Neutrophil (primary cell): ENCODE measurements at regions not wholly inside any gene's neighbourhood (a gene's known extent, or its start where the extent isn't known, plus 50 kb on each side); places are given as distances from the start of the nearest gene placed in this dataset.
"Not testable (repeated sequence)": the region's sequence is repeated elsewhere in the genome, so short reads cannot be mapped to it uniquely, and the experiment has no call there.

Source experiments
- H3K27ac ChIP-seq: fragments of 200-600 bp; sonication (generic); 2 replicates; pipeline ENCODE4 v1.5.1; 2016; ENCODE audit warnings: mild to moderate bottlenecking, moderate library complexity
- H3K27me3 ChIP-seq: fragments of 200-600 bp; sonication (generic); 2 replicates; pipeline ENCODE4 v1.6.0; 2016; ENCODE audit warnings: mild to moderate bottlenecking
- H3K36me3 ChIP-seq: fragments of 200-600 bp; sonication (generic); 2 replicates; pipeline ENCODE4 v1.5.1; 2017
- H3K4me1 ChIP-seq, 2 experiments: fragments of 200-600 bp in 1 of 2; sonication (generic) in 1 of 2; 1 replicate in 1 of 2; 2 replicates in 1 of 2; pipeline versions ENCODE4 v1.5.1 to v1.6.1; 2013 to 2016; ENCODE audit warnings: low read depth in 1 of 2, low read length in 1 of 2, mild to moderate bottlenecking in 1 of 2, moderate library complexity in 1 of 2; ENCODE audit not compliant: control insufficient read depth in 1 of 2, insufficient read depth in 1 of 2
- H3K4me3 ChIP-seq, 2 experiments: fragments of 200-600 bp in 1 of 2; sonication (generic) in 1 of 2; 1 replicate in 1 of 2; 2 replicates in 1 of 2; pipeline ENCODE4 v1.5.1; 2013 to 2016; ENCODE audit warnings: low read depth in 1 of 2, low read length in 1 of 2, mild to moderate bottlenecking in 1 of 2, moderate library complexity in 1 of 2
- H3K9me3 ChIP-seq: fragments of 200-600 bp; sonication (generic); 2 replicates; pipeline ENCODE4 v1.5.1; 2016
- CTCF ChIP-seq: fragments of 200-600 bp; sonication (generic); IDR thresholded peaks from 2 replicates; pipeline ENCODE4 v1.5.1; 2016; ENCODE audit warnings: antibody characterized with exemption

DNA sequence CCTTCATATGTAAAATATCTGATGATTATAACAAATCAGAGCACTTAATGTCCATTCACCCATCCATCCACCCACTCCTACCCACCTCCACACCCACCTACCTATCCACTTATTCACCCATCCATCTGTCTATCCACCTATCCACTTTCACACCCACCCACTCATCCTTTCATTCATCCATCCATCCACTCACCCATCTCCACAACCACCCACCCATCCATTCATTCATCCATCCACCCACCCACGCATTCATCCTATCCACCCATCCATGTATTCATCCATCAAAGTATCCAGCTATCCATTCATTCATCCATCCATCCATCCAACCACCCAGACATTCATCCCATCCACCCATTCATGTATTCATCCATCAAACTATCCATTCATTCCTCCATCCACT, 466.1 kb downstream of the AJAP1 start:
- Histone ChIP-seq H3K27me3 (no peaks in the 10 kb centered on the region), H3K27ac (no peak overlapping the region), H3K4me3 (no peak overlapping the region), H3K9me3 (no peaks in the 10 kb centered on the region), H3K36me3 (no peaks in the 10 kb centered on the region), H3K4me1 (no peaks in the 10 kb centered on the region)
- no peak for TF ChIP-seq CTCF

DNA sequence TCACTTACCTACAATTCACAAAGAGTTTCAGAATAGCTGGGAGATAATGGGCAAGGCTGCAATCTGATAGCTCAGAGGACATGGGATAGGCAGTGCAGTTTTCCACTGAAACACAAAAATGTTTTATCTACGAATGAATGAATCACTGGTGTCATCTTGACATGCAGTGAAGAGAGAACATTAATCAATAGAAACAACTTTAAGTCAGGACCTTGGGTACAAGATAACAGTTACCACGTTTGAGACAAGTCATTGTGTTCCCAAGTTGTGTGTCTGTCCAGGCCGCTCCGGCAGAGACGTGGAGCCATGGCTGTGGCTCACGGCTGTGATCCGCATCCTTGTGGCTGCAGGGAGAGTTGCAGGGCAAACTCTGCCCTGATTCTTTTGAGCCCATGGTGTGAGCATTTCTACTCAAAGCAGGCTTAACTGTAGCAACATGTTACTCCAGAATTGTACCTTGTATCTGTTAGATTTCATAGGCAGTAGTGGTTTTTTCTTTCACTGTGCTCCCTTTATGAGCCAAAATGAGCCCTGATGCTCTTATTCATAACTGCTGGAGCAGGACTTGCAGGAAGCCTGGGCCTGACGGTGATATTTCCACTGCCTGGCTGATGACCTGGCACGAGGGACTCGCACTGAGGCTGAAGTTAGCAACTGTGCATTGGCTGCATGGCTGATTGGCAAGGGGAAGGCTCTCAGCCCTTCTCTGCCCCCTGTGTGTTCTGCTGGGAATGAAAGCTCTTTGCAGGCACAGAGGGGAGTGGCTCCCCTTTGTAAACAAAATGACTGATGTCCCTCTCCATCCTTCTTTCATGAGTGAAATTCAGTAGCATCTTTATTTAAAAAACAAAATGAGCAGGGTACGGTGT, 465.2 kb downstream of the AJAP1 start:
- H3K4me1 ChIP-seq, result no peaks in the 10 kb centered on the region
- no peaks in the 10 kb centered on the region for H3K9me3 ChIP-seq
- H3K36me3 ChIP-seq, result no peaks in the 10 kb centered on the region
- H3K27me3 ChIP-seq, result no peaks in the 10 kb centered on the region
- TF ChIP-seq CTCF, result no peak
- no peak overlapping the region for H3K27ac ChIP-seq
- no peak overlapping the region for H3K4me3 ChIP-seq

DNA sequence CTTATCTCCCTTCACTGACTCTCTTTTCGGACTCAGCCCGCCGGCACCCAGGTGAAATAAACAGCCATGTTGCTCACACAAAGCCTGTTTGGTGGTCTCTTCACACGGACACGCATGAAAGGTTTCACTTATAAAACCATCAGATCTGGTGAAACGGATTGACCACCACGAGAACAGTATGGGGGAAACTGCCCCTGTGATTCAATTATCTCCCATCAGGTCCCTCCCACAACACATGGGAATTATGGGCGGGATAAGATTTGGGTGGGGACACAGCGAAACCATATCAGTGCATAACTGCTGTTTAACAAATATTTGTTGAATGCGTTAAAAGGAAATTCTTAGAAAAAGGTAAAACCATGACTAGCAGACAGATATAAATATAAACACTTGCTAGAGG, 464.4 kb downstream of the AJAP1 start:
- not testable (repeated sequence) for H3K27ac ChIP-seq, H3K9me3 ChIP-seq, H3K36me3 ChIP-seq, H3K4me1 ChIP-seq, H3K4me3 ChIP-seq, H3K27me3 ChIP-seq

GRCh38 chr1:5118292-5118691, 463.9 kb downstream of the AJAP1 start:
- not testable (repeated sequence) for H3K4me1 ChIP-seq, H3K9me3 ChIP-seq, H3K36me3 ChIP-seq, H3K27ac ChIP-seq, H3K27me3 ChIP-seq, H3K4me3 ChIP-seq

GRCh38 chr1:5111581-5111980, 457.2 kb downstream of the AJAP1 start:
- Histone ChIP-seq H3K36me3 (no peaks in the 10 kb centered on the region), H3K27me3 (no peaks in the 10 kb centered on the region), H3K4me1 (no peaks in the 10 kb centered on the region), H3K9me3 (no peaks in the 10 kb centered on the region), H3K4me3 (no peak overlapping the region), H3K27ac (no peak overlapping the region)
- TF ChIP-seq CTCF, result no peak

- Histone ChIP-seq H3K9me3 (no peaks in the 10 kb centered on the region), H3K4me3 (no peak overlapping the region), H3K27ac (no peak overlapping the region)
These were observed 456.1 kb downstream of the AJAP1 start for GRCh38 chr1:5110508-5110907.

More at GRCh38 chr1:5110508-5110907, 456.1 kb downstream of the AJAP1 start:
- Histone ChIP-seq H3K27me3 (no peaks in the 10 kb centered on the region), H3K36me3 (no peaks in the 10 kb centered on the region), H3K4me1 (no peaks in the 10 kb centered on the region)
- no peak for TF ChIP-seq CTCF
